Heart left ventricle (tissue), 13 donors: ENCODE measurements at regions not wholly inside any gene's neighbourhood (a gene's known extent, or its start where the extent isn't known, plus 50 kb on each side); places are given as distances from the start of the nearest gene placed in this dataset.

Experiments
- POLR2A ChIP-seq, 2 donors: fragments of 450-650 bp; IDR thresholded peaks; one replicate each; pipeline ENCODE4 v1.6.1; 2017; ENCODE audit warnings: antibody characterized with exemption in 2 of 2, mild to moderate bottlenecking in 2 of 2, moderate library complexity in 2 of 2
- TF ChIP-seq, protein P1 (sequence below), 12 donors: fragments of 200-600 bp; sonication (generic) in 4 of 12; IDR thresholded peaks; one replicate each; pipeline versions ENCODE4 v1.5.0 to v1.8.0; 2018 to 2022; ENCODE audit warnings: antibody characterized with exemption in 12 of 12, mild to moderate bottlenecking in 5 of 12
- donor health status: ischemic (EF 13 %, LVEDD 7.1; RV severe dilation, severe dysfunction).
- donor health status: DM: no; HTN: yes; CAD: no.
- donor health status: DM: no; HTN: no; CAD: no.
- donor health status: ischemic (EF 25% LVEDD 6.9; RV normal size, moderate dysfunction).
- donor health status: ischemic (EF 25% LVEDD 5.7; RV mildly dilated, moderate dysfunction).
- donor health status: ischemic (EF 35%, LVEDD 5.7; RV mildly dilated, moderate dysfunction).
- donor health status: nonischemic (EF 11% LVEDD 7.7; RV severe dilation, severe dysfunction).
- donor health status: DM: yes; HTN: yes; CAD: no.
- donor health status: PGD.
- donor health status: ischemic (EF 29% LVEDD 5.4; RV normal size, mild dysfunction).
- donor health status: nonischemic (EF 23%, LVEDD 6.1; RV moderate dilation, normal function).

DNA sequence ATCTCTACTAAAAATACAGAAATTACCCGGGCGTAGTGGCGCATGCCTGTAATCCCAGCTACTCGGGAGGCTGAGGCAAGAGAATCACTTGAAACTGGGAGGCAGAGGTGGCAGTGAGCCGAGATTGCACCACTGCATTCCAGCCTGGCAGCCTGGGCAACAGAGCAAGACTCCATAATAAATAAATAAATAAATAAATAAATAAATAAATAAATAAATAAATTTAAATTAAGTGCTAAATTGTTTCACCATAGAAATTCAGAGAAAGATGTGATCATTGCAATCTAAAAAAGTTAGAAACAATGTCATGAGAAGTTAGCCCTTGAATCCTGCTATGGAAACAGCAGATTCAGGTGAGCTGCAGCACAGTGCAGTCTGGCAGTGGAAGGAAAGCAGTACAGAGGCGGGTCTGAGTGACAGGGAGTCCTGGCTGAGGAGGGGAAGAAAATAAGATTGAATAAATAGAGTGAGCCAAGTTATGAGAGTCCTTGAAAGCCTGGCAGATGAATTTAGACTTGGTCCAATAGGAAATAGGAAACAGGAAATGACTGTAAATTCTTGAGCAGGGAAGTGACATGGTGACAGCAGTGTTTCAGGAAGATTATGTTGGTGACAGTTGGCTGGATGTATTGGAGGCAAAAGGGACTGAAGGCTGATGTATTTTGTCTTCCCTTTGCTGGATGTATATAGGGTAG is 241.5 kb downstream of the GXYLT1 start:
- TF ChIP-seq, protein P1, sequence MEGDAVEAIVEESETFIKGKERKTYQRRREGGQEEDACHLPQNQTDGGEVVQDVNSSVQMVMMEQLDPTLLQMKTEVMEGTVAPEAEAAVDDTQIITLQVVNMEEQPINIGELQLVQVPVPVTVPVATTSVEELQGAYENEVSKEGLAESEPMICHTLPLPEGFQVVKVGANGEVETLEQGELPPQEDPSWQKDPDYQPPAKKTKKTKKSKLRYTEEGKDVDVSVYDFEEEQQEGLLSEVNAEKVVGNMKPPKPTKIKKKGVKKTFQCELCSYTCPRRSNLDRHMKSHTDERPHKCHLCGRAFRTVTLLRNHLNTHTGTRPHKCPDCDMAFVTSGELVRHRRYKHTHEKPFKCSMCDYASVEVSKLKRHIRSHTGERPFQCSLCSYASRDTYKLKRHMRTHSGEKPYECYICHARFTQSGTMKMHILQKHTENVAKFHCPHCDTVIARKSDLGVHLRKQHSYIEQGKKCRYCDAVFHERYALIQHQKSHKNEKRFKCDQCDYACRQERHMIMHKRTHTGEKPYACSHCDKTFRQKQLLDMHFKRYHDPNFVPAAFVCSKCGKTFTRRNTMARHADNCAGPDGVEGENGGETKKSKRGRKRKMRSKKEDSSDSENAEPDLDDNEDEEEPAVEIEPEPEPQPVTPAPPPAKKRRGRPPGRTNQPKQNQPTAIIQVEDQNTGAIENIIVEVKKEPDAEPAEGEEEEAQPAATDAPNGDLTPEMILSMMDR (IDR thresholded peaks at IDR 0.05), result no peak
- no peak for TF ChIP-seq POLR2A (IDR thresholded peaks at IDR 0.05)
